ENCODE measurements at regions not wholly inside any gene's neighbourhood (a gene's known extent, or its start where the extent isn't known, plus 50 kb on each side); places are given as distances from the start of the nearest gene placed in this dataset.

GRCh38 chr13:44210525-44210924 is 163.1 kb upstream of the SERP2 start:
- TF ChIP-seq, protein P1, sequence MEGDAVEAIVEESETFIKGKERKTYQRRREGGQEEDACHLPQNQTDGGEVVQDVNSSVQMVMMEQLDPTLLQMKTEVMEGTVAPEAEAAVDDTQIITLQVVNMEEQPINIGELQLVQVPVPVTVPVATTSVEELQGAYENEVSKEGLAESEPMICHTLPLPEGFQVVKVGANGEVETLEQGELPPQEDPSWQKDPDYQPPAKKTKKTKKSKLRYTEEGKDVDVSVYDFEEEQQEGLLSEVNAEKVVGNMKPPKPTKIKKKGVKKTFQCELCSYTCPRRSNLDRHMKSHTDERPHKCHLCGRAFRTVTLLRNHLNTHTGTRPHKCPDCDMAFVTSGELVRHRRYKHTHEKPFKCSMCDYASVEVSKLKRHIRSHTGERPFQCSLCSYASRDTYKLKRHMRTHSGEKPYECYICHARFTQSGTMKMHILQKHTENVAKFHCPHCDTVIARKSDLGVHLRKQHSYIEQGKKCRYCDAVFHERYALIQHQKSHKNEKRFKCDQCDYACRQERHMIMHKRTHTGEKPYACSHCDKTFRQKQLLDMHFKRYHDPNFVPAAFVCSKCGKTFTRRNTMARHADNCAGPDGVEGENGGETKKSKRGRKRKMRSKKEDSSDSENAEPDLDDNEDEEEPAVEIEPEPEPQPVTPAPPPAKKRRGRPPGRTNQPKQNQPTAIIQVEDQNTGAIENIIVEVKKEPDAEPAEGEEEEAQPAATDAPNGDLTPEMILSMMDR (IDR thresholded peaks at IDR 0.05), result no peak
- TF ChIP-seq EP300 (IDR thresholded peaks at IDR 0.05; ENCODE audit: low read depth) (no peak), POLR2A (IDR thresholded peaks at IDR 0.05) (no peak), POLR2AphosphoS5 (IDR thresholded peaks at IDR 0.05) (no peak)

Data from transverse colon (tissue), 4 donors.